GM21447 (cell line): ENCODE measurements at regions not wholly inside any gene's neighbourhood (a gene's known extent, or its start where the extent isn't known, plus 50 kb on each side); places are given as distances from the start of the nearest gene placed in this dataset.

Source experiments
- ATAC-seq: cut with Tn5 transposase; IDR thresholded peaks from one replicate; pipeline ENCODE4 v1.9.1; 2021; ENCODE audit not compliant: unreplicated experiment

DNA sequence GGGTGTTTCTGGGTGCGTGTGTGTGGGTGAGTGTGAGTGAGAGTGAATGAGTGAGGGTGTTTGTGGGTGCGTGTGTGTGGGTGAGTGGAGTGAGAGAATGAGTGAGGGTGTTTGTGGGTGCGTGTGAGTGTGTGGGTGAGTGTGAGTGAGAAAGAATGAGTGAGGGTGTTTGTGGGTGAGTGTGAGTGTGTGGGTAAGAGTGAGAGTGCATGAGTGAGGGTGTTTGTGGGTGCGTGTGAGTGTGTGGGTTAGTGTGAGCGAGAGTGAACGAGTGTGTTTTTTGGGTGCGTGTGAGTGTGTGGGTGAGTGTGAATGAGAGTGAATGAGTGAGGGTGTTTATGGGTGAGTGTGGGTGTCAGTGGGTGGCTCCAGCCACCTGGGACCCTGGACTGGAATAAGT is 1676.1 kb upstream of the TENM3 start:
- ATAC-seq = no peak

DNA sequence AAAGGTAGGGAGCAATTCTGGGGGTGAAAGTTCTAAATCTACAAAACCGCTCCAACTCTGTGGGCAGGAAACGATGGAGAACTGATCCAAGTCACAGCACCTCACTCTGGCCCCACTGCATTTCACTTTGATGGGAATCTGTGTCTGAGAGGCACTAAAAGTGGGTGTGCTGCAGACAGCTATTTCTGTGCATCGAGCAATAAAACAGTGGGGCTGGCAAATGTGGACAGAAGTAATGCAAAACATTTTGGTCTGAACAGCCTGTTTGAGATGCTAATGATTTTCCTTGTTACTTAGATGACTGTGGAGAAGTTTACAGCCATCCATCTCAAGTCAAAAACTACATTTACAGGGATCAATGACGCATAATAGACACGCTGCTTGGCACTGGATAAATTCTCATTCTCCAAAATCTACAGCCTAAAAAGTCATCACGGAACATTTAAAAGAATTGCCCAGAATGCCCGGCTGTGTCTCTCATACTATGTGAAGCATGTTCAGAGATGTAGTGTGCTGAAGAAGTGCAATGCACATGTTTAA is 1671.6 kb upstream of the TENM3 start:
- no peak for ATAC-seq

DNA sequence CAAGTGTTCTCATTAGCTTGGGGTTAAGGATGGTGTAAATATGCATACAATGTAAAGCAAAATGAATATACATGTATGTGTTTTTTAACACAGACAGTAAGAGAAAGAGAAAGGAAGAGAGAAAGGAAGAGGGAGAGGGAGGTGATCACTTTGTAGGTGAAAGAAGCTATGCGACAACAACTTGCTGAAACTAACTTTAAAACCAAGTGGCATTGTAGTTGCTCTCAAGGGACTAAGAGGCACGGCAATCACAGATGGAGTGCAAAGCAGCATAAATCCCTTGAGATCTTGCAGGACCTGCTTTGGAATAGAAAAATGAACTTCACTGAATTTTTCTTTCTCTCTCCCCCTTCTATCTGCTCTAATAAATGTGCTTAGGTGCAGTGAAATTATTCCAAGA is 1665.0 kb upstream of the TENM3 start:
- ATAC-seq = no peak

DNA sequence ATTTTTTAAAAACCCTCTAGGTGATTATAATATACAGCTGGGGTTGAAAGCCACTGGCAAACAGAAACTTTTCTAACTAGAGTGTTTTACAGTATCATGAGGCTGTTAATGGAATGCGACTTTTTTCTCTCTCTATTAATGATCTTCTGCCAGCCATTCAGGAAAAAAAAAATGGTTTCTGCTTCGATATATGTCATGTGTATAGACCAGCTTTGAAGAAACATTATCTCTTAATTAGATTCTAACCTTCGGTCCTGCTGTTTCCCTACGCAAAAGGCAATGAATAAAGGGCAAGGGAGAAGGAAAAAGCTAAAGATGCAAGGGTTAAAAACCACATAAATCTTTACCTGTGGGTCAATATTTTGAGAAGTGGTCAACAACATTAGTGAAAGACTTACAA is 1662.1 kb upstream of the TENM3 start:
- no peak for ATAC-seq

DNA sequence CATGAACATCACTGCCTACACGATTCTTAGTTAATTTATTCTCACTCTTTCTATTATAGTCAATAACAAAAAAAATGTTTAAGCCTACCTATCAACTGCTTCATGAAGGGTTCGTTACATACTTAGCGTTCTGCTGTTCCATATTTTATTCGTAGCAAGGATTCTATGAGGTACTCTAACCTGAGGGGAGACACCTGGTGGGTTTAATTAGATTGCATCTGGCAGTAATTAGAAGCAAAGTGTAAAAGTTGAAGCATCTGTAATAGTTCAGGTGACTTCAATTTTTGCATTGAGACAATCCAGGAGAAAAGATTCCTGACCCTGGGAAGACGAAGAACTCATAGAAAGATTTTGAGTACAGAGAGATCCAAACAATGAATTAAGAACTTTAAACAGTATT is 1655.8 kb upstream of the TENM3 start:
- no peak for ATAC-seq

DNA sequence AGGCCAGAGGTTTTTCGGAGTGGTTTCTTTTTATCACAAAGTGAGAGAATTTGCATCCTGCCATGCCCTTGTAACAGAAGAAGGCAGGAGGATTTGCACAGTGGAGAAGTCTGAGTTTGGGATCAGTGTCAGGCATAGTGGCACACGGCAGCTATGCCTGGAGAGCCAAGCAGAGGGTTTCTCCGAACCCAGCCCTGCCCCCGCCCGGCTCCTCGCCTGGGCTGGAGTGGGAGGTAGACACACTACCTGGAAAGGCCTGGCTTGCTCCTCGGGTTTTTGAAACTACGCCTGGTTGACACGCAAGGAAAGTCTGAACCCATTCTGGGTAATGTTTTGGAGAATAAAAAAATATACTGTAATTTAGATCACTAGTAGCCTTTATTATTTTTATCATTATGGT is 1653.6 kb upstream of the TENM3 start:
- ATAC-seq = no peak

DNA sequence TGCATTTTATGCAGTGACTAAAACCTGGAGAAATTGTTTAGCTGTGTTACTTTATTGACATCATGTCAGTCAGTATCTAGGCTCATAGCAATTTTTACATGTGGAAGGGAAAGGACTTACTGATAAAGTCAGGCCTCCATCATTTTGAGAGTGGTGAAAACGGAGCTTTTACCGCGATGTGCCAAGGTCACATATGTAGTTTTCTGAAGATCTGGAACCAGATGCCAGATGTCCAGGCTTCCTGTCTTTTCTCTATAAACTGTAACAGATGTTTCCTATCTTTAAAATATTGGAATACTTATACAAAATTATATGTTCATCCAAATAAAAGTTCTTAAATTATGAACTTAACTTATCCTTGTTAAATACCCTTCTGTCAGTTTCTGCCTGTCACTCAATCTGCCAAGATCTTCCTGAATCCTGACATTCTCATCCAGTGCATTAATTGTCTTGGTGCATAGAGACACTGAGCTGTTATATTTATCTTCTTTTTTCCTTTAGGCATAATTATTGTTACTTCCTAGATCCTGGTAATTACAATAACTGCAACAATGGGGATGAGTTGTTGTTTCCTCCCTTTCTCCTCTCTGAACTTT is 1646.2 kb upstream of the TENM3 start:
- ATAC-seq = no peak

DNA sequence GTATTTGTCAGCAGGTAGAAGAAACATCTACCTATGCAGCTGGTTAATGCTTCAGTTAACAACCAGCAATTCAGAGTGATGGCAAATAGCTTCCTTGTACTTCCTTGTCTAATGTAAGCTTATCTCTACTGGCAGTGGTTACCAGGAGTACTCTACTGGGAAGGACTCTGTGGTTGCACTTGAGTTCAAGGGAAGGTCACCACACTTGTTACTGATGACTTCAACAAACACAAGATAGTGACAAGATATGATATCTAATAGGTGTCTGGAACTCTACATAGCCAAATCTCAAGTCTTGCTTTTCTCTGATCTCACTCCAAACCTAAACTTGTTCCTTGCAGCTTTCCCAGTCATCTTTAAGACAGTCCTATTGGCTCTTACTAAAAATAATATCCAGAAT is 1644.9 kb upstream of the TENM3 start:
- no peak for ATAC-seq

DNA sequence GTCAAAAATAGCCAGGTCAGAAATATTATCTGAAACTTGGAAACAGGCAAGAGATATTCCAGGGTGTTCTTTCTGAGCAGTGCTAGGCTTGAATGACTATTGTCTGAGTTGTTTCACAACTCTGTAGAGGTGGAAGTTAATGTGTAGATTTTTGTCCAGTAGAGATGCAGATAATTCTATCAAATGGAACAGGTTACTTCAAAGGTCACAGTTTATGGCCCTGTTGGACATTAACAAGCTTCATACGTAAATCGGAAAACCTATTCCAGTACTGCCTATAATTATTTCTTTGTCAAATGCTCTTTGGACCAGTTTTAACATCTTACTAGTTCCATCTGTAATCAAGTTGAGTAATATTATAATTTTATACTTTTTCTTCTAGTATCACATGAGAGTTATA is 1639.4 kb upstream of the TENM3 start:
- no peak for ATAC-seq

DNA sequence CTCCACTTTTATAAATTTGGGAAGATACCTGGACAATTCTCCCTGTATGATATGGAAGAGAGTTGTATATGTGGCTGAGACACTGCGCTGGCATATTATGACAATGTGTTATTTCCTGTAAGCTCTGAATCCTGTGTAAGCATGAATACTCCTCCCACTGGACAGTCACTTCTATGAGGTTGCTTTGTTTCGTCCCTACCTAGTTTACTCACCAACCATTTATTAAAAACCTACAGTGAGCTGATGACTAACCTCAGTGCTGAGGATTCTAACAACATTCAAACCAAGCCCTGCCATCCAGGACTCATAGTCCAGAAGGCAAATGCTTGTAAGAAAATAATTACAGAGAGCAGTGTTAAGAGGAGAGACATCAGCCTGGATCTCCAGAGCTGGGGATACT is 1632.9 kb upstream of the TENM3 start:
- no peak for ATAC-seq

DNA sequence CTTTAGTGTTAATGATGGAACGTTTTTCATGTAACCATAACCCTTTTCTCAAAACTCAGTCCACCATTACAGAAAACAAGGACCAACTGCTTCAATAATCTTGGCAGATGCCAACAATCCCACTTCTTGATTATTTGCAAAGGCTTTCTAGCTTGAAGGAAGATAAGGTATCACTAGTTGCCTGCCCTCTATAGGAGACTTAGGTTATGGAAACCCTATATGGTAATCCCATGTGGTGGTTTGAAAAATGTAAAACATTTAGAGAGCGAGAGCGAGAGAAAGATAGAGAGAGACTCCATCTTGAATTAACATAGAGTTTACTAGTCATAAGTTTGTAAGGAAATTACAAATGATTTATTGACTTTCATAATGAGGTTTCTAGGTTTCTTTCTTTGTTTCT is 1627.5 kb upstream of the TENM3 start:
- ATAC-seq = no peak

DNA sequence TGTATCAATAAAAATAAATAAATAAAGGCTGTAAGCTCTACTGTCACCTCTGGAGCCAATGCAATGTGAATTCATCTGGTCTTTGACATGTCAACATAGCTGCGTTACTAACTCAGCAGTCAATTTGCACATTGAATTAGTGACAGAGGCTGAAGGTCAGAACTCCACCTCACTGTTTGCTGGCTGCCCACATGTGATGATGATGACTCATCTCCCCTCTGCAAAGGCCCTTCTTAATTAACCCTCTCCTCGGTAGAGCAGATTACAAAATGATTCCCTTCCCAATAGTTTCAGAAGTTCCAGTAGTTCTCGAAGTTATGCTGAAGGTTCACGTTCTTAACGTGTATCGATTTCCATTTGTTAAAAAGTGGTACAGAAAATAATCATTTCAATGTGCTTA is 1626.0 kb upstream of the TENM3 start:
- no peak for ATAC-seq

DNA sequence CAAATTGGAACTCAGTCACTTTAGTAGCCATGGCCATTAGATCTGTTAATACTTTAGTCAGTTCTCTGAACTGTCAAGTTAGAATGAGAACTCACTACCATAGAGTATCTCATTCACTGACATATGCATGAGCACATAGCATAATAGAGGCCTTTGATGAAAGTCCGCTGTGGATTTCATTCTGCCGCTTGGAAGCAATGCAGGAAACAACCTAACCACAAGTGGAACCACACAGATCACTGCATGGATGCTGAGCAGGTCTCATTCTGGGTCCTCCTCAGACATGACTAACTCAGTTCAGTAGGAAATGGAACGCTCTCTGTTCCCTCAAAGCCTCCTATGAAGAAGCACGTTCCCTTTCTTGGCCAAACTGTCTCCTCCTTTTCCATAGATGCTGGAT is 1624.8 kb upstream of the TENM3 start:
- ATAC-seq = no peak

DNA sequence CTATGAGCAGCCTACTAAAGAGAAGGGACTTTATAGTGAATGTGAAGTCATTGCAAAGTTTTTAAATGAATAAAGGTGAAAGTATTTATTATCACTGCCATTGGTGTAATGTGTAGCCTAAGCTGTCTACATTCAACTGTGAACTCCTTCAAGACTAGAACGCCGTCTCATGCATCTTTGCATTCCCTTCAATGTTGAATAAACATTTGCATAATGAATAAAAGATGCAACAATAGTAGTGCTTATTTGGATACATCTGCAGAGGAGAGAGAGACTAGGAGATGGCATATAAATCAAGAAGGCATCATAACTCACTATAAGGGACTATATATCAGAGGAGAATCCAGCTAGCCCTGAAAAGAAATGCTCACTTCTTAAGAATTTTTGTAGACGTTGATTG is 1623.8 kb upstream of the TENM3 start:
- no peak for ATAC-seq

DNA sequence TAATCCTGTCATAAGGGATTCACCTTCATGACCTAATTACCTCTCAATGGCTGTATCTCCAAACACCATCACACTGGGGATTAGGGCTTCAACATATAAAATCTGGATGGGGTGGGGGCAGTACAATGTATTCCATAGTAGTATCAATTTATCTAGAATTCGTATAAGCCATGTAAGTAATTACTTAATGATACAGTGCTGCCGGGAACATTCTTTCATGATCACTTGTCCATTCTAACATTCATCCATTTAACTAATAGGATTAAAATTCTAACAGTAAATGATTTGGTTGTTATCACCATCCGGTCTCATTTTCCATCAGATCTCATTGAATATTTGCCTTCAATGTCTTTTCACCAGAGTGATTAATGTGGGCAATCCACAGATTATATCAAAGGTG is 1620.9 kb upstream of the TENM3 start:
- no peak for ATAC-seq

DNA sequence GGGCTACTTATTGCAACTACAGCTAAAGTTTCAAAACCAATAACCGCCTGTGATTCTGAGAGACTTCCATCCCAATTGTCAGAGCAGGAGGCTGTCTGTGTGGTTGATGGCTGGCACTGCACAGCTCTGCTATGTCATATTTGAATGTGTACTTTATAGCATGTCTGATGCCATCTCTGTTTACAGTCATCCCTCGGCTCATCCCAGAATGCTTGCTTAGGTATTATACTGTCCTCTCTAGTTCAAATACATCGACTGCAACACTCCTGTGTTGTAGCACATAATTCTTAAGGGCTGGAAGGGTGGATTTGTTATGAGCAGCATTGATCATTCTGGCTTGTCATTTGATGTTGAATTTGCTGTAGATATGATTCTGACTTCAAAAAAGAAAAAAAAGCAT is 1617.5 kb upstream of the TENM3 start:
- no peak for ATAC-seq

DNA sequence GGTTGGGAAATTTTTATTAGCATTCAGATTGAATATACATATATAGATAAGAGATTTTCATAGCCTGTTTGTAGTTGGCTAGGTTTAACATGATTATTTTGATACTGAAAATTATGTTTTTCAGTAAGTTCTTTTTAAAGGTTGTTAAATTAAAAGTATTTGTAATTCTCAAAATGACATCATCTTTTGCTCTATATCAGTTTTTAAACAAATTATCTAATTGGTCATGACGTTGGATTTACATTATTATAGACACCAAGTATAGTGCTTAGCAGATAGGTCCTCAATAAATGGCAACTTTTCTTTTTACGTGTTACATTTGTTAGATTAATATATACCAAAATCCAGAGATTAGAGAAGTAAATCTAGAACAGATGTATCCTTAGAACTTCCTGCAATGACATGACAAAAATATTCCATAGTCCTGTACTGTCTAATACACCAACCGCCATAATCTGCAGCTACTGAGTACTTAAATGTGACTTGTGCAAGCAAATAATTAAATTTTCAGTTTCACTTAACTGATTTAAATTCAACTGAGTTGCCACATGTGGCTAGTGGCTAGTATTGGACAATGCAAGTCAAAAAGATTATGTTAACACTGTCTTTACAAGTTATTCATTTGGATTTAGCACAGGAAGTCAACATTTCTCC is 1613.1 kb upstream of the TENM3 start:
- no peak for ATAC-seq

DNA sequence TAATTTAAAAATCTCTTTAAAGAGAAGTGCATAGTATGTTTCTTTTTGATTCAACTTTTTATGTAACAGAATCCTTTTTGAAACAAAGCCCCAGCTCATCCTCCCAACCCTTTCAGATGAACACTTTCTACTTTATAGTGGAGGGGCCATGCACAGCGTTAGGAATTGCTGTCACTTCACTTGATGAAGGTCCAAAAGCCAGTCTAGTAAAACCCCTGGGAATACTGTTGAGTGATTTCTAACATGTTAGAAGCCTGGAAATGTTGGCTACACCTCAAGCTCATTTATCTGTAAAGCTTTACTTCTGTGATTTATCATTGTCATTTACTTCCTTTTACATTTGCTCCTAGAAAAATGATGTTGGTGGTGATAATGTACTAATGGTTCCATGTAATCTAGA is 1608.9 kb upstream of the TENM3 start:
- no peak for ATAC-seq

DNA sequence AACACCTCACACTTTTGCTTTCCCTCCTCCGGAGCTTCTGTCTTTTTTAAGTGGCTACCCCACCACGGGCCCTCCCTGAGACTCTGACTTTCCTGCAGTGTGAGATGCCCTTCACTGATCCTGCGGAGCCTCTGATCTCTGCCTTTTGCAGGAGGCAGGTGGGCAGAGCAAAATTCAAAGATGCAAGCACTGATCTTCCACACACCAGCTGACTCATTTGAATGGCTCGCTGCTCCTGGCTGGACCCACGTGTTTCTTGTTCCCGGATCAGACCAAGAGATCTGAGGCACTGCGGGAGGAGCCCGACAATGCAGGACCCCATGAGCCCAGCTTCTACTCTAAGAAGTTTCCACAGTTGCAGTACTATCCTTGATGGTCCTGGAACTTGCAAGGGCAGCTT is 1607.9 kb upstream of the TENM3 start:
- ATAC-seq = no peak

DNA sequence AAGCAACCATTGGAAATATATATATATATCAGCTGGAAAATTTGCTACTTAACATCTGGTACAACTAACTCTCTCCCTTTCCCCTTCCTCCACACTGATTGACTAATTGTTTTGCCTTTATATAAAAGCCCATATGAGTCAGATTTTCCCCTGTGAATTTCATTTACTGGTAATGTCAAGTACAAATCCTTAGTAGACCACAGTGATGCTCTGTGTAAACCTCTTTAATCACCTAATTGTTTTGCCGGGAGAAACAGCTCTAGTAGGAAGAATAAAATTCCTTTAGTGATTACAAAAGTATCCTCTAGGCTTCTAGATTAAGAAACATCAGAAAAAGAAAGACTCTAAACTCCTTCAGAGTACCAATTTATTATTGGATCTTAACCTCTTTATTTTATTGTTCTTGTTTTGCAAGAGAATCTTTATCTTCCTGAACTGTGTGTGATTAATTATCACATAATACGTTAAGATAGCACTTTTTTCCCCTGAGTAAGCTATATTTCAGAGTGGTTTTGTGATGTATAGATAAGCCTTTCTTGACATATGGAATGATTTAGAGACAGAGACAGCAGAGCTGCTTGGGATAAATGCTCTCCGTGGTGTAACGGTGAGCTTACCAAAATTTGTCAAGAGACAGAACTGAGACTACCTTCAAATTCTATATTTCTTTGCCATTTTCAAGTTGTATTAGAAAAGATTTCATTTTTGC is 1606.4 kb upstream of the TENM3 start:
- ATAC-seq = no peak

DNA sequence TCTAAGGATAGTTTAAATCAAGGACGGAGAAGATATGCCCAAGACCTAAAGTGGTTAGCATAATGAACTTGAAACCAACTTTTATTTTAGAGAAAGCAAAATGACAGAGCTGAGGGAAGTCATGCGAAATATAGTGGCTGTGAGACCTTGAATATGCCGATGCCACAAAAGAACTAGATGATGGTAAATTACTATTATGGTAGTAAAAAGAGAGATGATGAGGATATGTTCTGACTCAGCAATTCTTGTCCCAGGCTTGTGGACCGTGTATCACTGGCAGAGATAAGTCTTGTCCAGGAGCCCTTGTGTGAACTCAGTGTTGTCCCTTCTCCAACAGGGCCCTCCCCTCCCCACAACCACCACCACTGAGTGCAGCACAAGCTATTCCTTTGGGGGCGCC is 1605.6 kb upstream of the TENM3 start:
- no peak for ATAC-seq

DNA sequence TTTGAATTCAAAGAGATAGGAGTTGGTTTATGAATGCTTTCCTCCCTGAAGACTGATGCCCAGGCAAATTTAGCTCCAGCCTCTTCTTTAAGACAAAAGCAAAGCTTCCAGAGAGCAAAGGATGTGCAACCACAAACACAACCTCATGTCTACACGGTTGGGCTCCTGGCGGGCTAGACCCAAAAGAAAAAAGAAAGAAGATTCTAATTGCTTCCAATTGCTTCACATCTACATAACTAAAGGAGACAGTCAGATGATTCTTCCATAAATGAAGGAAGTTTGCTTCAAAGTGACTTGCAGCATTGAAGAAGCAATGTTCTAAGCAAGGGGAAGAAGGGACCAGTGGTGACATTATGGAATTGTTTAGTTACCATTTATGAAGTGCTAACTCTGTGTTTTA is 1603.0 kb upstream of the TENM3 start:
- ATAC-seq = no peak
